GM12874 (cell line): ENCODE measurements at regions not wholly inside any gene's neighbourhood (a gene's known extent, or its start where the extent isn't known, plus 50 kb on each side); places are given as distances from the start of the nearest gene placed in this dataset.

Source experiments
- TF ChIP-seq, protein P1 (sequence below): IDR thresholded peaks from 2 replicates; pipeline ENCODE4 v1.5.1; 2011; ENCODE audit warnings: low read depth, mild to moderate bottlenecking, control low read depth, low read length, moderate library complexity; ENCODE audit not compliant: insufficient read depth

DNA sequence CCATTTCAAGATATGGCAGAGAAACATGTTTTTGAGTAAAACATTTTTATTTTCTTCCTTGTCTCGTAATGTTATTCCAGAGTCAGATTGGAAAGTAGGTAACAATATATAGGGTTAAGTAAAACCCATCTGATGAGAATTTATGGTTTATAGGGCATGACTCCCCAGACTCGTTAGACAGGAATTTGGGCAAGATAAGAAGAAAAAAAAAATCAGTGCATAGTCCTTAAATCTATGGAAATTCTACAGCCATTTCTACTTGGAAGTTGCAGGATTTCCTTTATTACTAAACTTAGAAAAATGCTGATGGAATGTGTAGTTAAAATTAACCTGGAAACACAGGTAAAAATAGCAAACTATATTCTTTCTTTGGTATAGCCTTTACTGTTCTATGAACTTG, 366.1 kb upstream of the MAGEB16 start:
- TF ChIP-seq, protein P1, sequence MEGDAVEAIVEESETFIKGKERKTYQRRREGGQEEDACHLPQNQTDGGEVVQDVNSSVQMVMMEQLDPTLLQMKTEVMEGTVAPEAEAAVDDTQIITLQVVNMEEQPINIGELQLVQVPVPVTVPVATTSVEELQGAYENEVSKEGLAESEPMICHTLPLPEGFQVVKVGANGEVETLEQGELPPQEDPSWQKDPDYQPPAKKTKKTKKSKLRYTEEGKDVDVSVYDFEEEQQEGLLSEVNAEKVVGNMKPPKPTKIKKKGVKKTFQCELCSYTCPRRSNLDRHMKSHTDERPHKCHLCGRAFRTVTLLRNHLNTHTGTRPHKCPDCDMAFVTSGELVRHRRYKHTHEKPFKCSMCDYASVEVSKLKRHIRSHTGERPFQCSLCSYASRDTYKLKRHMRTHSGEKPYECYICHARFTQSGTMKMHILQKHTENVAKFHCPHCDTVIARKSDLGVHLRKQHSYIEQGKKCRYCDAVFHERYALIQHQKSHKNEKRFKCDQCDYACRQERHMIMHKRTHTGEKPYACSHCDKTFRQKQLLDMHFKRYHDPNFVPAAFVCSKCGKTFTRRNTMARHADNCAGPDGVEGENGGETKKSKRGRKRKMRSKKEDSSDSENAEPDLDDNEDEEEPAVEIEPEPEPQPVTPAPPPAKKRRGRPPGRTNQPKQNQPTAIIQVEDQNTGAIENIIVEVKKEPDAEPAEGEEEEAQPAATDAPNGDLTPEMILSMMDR: no peak

DNA sequence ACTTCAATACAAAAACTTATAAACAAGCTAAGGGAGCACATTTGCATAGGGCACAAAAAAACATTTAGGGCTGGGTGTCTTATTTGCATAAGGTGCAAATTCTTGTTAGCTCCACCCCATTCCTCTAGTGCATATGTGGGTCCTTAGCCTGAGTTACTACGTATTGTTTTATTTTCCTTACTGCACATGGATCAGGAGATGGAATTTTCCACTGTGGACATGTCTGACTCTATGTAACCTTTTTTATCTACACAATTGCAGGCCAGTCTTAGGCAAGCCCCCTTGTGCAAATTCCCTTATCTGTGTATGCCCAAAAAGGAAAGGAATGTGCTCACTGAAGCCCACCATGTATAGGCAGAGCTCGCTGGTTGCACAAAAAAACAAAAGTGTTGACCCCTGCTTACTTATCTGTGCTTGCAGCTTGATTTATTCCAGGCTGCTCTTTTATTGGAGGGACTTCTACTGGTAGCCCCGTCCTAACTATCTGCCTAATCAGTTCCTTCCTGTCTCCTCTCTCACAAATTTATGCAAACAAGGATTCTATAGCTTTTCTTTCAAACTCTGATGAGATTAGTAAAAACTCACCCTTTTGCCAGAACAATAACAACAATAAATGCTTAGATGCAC, 359.0 kb upstream of the MAGEB16 start:
- TF ChIP-seq, protein P1: no peak

DNA sequence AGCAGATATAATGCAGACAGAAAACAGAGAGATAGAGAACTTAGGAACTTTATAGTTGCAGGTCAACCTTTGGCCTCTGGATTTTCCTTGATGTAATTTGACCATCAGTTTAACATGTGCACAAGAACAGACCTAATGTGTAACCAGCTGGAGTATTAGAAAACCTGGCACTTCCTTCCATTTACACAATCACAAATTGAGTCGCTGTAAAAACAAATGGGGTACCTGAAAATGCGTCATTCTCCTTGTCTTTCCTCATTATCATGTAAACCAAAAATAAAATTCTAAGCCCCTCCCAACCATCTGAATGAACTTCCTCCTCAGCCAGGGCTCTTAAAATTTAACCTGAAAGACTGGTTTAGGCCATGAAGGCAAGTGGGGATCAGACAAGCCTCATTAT, 358.4 kb upstream of the MAGEB16 start:
- TF ChIP-seq, protein P1: no peak

DNA sequence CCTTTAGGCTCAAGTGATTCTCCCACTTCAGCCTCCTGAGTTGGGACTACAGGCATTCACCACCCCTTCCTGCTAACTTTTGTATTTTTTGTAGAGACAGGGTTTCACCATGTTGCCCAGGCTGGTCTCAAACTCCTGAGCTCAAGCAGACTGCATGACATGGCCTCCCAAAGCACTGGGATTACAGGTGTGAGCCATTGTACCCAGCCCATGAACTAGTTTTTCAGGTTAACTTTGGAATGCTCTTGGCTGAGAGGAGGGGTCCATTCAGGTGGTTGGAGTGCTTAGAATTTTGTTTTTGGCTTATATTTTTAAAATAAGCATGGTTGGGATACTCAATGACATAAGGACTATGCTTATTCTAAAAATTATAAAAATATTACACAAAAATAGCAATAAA, 355.7 kb upstream of the MAGEB16 start:
- TF ChIP-seq, protein P1: no peak

DNA sequence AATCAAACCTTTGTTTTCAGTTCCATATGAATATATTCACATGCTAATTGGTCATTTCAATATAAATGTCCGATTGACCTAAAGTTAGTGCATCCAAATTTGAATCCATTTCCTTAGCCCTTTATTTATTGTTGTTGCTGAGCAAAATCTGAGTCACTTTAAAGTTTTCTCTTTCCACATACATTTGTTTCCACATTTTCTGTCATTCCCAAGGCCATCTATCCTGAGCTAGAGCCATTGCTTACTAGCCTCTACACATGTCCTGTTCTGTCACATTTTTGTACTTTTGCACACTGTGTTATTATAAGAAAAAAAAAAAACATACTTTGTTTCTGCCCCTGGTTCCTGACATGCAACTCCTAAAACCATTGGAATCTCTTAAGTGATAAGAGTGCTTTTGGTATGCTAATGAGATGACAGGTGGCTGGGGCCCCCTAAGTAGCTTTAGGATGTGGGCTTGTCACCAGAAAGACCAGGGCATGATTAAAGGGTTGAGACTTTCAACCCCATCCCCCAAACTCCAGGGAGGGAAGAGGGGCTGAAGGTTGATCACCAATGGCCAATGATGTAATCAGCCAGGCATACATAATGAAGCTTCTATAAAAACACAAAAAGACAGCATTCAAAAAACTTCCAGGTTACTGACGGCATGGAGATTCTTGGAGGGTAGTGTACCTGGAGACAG, 353.3 kb upstream of the MAGEB16 start:
- TF ChIP-seq, protein P1: no peak

DNA sequence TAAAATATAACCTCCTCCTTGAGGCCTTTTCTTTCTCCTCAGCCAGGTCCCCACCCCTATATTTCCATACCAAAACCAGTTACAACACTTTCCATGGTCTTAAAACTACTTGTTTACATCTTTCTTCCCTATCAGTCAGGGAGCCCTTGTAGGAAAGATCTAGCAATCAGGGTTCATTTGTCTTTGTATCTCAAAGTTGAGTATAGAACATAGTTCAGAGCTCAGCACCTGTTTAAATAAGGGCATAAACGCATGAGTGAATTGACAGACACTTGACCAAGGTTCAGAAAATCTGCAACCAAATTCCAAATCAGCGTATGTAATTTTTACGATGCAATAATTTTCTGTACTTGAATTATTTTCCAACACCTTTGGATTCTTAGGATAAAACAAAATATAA, 352.2 kb upstream of the MAGEB16 start:
- TF ChIP-seq, protein P1: no peak

DNA sequence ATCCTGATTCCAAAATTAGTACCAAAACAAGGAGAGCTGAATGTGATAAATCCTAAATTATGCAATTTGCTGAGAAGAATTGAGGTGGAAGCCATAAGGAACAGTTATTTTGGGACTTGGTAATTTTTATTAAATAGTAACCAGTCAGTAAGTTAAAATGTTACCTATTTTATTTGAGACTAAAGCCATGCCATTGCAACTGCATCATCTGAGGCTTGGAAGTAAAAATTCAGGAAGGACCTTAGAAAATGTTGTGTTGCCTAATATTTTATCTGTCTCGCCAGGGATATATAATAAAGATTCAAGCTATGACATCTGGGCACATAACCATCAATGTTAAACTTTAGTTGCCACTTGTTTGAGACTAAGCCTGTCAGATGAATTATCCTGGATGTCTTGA, 341.3 kb upstream of the MAGEB16 start:
- TF ChIP-seq, protein P1: no peak
